Sigmoid colon (tissue), 6 donors: ENCODE measurements at regions not wholly inside any gene's neighbourhood (a gene's known extent, or its start where the extent isn't known, plus 50 kb on each side); places are given as distances from the start of the nearest gene placed in this dataset.
A peak's percentile ranks its signal among the peaks of the same experiment; 100 is the strongest.

ENCODE experiments used
- DNase-seq: peaks from one replicate; pipeline ENCODE4 v3.0.0-alpha.2; 2019
- H3K27ac ChIP-seq, 4 donors: fragments of 200-600 bp; sonication (generic); one replicate each; pipeline ENCODE4 v1.5.1; 2016 to 2019; ENCODE audit warnings: mild to moderate bottlenecking in 1 of 4
- H3K27me3 ChIP-seq, 3 donors: fragments of 200-600 bp; sonication (generic); one replicate each; pipeline ENCODE4 v1.5.1; 2019; ENCODE audit warnings: mild to moderate bottlenecking in 1 of 3
- H3K36me3 ChIP-seq, 4 donors: fragments of 200-600 bp; sonication (generic); one replicate each; pipeline ENCODE4 v1.5.1; 2016 to 2019
- H3K4me1 ChIP-seq, 4 donors: fragments of 200-600 bp; sonication (generic); one replicate each; pipeline ENCODE4 v1.5.1; 2017 to 2019
- H3K4me3 ChIP-seq, 4 donors: fragments of 200-600 bp; sonication (generic); one replicate each; pipeline ENCODE4 v1.5.1; 2017 to 2019; ENCODE audit warnings: mild to moderate bottlenecking in 2 of 4, moderate library complexity in 1 of 4
- H3K9me3 ChIP-seq, 4 donors: fragments of 200-600 bp in 3 of 4; sonication (generic) in 3 of 4; one replicate each; pipeline versions ENCODE4 v1.5.1 to v1.6.1; 2013 to 2019
- EP300 ChIP-seq, 4 donors: sonication (generic); formaldehyde crosslinking; IDR thresholded peaks; one replicate each; pipeline ENCODE4 v1.6.1; 2017; ENCODE audit warnings: antibody characterized with exemption in 4 of 4
- POLR2A ChIP-seq, 2 donors: fragments of 450-650 bp; IDR thresholded peaks; one replicate each; pipeline ENCODE4 v1.6.1; 2016; ENCODE audit warnings: antibody characterized with exemption in 2 of 2, mild to moderate bottlenecking in 2 of 2, moderate library complexity in 2 of 2
- POLR2AphosphoS5 ChIP-seq, 4 donors: sonication (generic); formaldehyde crosslinking; IDR thresholded peaks; one replicate each; pipeline ENCODE4 v1.6.1; 2017; ENCODE audit warnings: antibody characterized with exemption in 4 of 4
- WGBS, 2 donors: extraction: QIAGEN DNeasy Blood & Tissue Kit; methylation state at CpG; one replicate each; pipeline ENCODE4 v1.1.7; 2013; 5-methylcytosine and 5-hydroxymethylcytosine counted together
- intact Hi-C: fragments of 100-400 bp; cut with DNase I; formaldehyde crosslinking; loops from one replicate; pipeline ENCODE4 v1.15.1; 2023
- TF ChIP-seq, protein P1 (sequence below), 4 experiments: fragments of 450-650 bp in 3 of 4; fragments of 200-600 bp in 1 of 4; IDR thresholded peaks; one replicate each; pipeline ENCODE4 v1.5.1; 2016 to 2019; ENCODE audit warnings: antibody characterized with exemption in 4 of 4, mild to moderate bottlenecking in 3 of 4, moderate library complexity in 2 of 4
- donor health status: healthy with polysubstance abuse.
- donor health status: healthy.

GRCh38 chr6:814378-815347 is 121.7 kb upstream of the EXOC2 start:
- Histone ChIP-seq H3K27me3 (no peaks in the 10 kb centered on the region), H3K36me3 (no peaks in the 10 kb centered on the region), H3K9me3 (no peaks in the 10 kb centered on the region), H3K27ac (peak overlapping the region in 1 of 4 donors; percentile 74), H3K4me1 (no peaks in the 10 kb centered on the region), H3K4me3 (no peak overlapping the region)
- DNase-seq, result no peak
- TF ChIP-seq EP300 (IDR thresholded peaks at IDR 0.05), result no peak
- WGBS, 2 donors, result 86 to 90% methylated on average over 14 of the region's 14 CpGs
- intact Hi-C loops, result no loop called here

DNA sequence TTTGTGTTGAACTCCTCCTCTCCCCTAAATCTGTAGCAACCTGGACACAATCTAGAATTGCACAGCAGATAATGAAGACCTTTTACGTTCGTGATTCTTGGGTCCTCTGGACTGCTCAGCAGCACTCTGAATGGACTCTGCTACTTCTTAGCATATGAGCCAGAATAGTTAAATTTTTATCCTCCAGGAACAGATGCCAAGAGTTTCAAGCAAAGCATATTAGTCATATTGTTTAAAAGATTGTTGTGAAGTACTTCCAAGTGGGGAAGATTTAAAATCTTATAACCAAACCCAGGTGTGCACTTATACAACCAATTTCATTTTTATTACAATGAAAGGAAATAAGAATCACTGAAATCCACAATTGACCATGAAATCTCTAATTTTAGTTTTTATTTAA is 118.9 kb upstream of the EXOC2 start:
- Histone ChIP-seq H3K27ac (no peak overlapping the region), H3K4me1 (no peaks in the 10 kb centered on the region), H3K9me3 (no peaks in the 10 kb centered on the region), H3K36me3 (no peaks in the 10 kb centered on the region), H3K27me3 (no peaks in the 10 kb centered on the region), H3K4me3 (no peak overlapping the region)
- TF ChIP-seq, protein P1, sequence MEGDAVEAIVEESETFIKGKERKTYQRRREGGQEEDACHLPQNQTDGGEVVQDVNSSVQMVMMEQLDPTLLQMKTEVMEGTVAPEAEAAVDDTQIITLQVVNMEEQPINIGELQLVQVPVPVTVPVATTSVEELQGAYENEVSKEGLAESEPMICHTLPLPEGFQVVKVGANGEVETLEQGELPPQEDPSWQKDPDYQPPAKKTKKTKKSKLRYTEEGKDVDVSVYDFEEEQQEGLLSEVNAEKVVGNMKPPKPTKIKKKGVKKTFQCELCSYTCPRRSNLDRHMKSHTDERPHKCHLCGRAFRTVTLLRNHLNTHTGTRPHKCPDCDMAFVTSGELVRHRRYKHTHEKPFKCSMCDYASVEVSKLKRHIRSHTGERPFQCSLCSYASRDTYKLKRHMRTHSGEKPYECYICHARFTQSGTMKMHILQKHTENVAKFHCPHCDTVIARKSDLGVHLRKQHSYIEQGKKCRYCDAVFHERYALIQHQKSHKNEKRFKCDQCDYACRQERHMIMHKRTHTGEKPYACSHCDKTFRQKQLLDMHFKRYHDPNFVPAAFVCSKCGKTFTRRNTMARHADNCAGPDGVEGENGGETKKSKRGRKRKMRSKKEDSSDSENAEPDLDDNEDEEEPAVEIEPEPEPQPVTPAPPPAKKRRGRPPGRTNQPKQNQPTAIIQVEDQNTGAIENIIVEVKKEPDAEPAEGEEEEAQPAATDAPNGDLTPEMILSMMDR (IDR thresholded peaks at IDR 0.05), result no peak
- TF ChIP-seq POLR2A (IDR thresholded peaks at IDR 0.05) (no peak), EP300 (IDR thresholded peaks at IDR 0.05) (no peak), POLR2AphosphoS5 (IDR thresholded peaks at IDR 0.05) (no peak)
- DNase-seq, result no peak
- intact Hi-C loops, result no loop called here
- 76 to 83% methylated on average over 2 of the region's 2 CpGs for WGBS, 2 donors

DNA sequence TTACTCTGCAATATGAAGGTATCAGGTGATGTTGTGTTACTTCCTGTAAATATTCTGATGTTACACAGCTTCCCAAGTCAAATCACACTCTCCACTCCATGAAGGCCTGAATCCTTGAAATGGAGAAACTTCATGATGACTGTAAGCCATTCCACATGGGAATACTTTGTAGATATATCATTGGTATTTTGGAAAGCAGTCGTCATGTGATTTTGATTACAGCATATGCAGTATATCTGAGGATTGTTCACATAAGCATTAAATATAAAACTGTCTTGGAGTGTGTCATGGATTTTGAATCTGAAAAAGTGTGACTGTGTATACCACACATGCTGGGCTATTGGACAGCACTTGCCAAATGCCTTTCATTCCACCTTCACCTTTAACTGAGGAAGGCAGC is 118.3 kb upstream of the EXOC2 start:
- TF ChIP-seq, protein P1 (IDR thresholded peaks at IDR 0.05), result no peak
- TF ChIP-seq POLR2AphosphoS5 (IDR thresholded peaks at IDR 0.05), result no peak
- no peak for TF ChIP-seq POLR2A (IDR thresholded peaks at IDR 0.05)
- no peak for TF ChIP-seq EP300 (IDR thresholded peaks at IDR 0.05)
- no peak for DNase-seq
- 93 to 94% methylated on average over 1 of the region's 1 CpG for WGBS, 2 donors
- Histone ChIP-seq H3K4me1 (no peaks in the 10 kb centered on the region), H3K9me3 (no peaks in the 10 kb centered on the region), H3K27ac (no peak overlapping the region), H3K27me3 (no peaks in the 10 kb centered on the region), H3K36me3 (no peaks in the 10 kb centered on the region), H3K4me3 (no peak overlapping the region)
- intact Hi-C loops, result no loop called here

DNA sequence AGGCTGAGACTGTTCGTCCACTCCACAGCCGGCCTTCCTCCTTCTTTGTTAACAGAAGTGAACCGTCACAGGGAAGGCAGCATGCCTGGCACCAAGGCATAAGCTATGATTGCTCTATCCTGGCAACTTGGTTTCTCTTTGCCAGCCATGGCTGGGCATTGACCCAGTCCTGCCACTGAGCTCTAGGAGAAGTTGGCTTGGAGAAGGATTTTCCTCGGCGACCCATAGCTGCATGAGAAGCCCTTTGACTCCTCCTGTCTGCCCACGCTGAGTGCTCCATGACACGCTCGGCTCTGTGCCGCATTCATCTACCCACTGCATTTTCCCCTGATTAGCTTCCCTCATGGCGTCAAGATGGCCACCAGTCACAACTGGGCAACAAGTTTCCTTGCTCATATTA is 111.8 kb upstream of the EXOC2 start:
- no peaks in the 10 kb centered on the region for H3K36me3 ChIP-seq
- no peaks in the 10 kb centered on the region for H3K9me3 ChIP-seq
- DNase-seq, result no peak
- H3K27me3 ChIP-seq, result peaks cover 0 to 4% (median 0%) of the 10 kb centered on the region in 3 donors
- no peak for TF ChIP-seq EP300 (IDR thresholded peaks at IDR 0.05)
- TF ChIP-seq, protein P1 (IDR thresholded peaks at IDR 0.05), result no peak
- TF ChIP-seq POLR2A (IDR thresholded peaks at IDR 0.05), result no peak
- TF ChIP-seq POLR2AphosphoS5 (IDR thresholded peaks at IDR 0.05), result no peak
- H3K4me3 ChIP-seq, result no peak overlapping the region
- intact Hi-C loops, result no loop called here
- no peak overlapping the region for H3K27ac ChIP-seq
- H3K4me1 ChIP-seq, result no peaks in the 10 kb centered on the region
- 96 to 97% methylated on average over 10 of the region's 10 CpGs for WGBS, 2 donors

DNA sequence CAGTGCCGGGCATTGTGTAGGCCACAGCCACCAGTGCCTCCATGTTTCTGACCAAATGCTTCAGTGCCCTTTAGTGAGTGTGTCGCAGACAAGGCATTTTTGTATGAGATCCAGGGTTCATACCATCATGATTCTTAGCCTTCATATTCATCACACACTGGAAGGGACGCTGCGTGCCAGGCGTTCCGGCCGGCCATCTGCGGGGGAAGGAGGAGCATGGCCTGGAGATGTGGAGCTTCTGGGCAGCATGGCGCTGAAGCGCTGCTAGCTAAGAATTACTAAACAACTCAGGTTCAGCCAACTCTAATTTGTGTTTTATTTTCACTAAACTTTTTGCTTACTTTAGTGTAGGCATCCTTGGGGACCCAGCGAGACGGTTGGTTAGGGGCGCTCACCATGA is 111.4 kb upstream of the EXOC2 start:
- Histone ChIP-seq H3K9me3 (no peaks in the 10 kb centered on the region), H3K4me1 (no peaks in the 10 kb centered on the region), H3K27me3 (peaks cover 0 to 4% (median 0%) of the 10 kb centered on the region in 3 donors), H3K4me3 (no peak overlapping the region), H3K27ac (no peak overlapping the region), H3K36me3 (no peaks in the 10 kb centered on the region)
- intact Hi-C loops, result no loop called here
- no peak for DNase-seq
- WGBS, 2 donors, result 94 to 97% methylated on average over 13 of the region's 13 CpGs
- TF ChIP-seq POLR2A (IDR thresholded peaks at IDR 0.05) (no peak), EP300 (IDR thresholded peaks at IDR 0.05) (no peak), POLR2AphosphoS5 (IDR thresholded peaks at IDR 0.05) (no peak)
- TF ChIP-seq, protein P1 (IDR thresholded peaks at IDR 0.05), result no peak
